HCT116 (cell line): ENCODE measurements at regions not wholly inside any gene's neighbourhood (a gene's known extent, or its start where the extent isn't known, plus 50 kb on each side); places are given as distances from the start of the nearest gene placed in this dataset.

ENCODE experiments used
- CTCF ChIP-seq, 3 experiments: fragments of 200-600 bp in 1 of 3; sonication (generic) in 1 of 3; IDR thresholded peaks in 2 of 3; conservative IDR thresholded peaks in 1 of 3; 2 replicates each; pipeline ENCODE4 v1.5.1; 2012 to 2017; ENCODE audit warnings: low read depth in 2 of 3, low read length in 2 of 3, antibody characterized with exemption in 1 of 3, borderline replicate concordance in 1 of 3, control low read depth in 1 of 3, mild to moderate bottlenecking in 1 of 3, mixed read lengths in 1 of 3, mixed run types in 1 of 3, moderate library complexity in 1 of 3; ENCODE audit not compliant: insufficient read depth in 1 of 3
- EGR1 ChIP-seq: IDR thresholded peaks from 2 replicates; pipeline ENCODE4 v1.6.1; 2012; ENCODE audit warnings: low read depth
- POLR2AphosphoS5 ChIP-seq: IDR thresholded peaks from 2 replicates; pipeline ENCODE4 v1.6.1; 2011; ENCODE audit warnings: mild to moderate bottlenecking, low read depth, low read length, moderate library complexity
- RAD21 ChIP-seq: IDR thresholded peaks from 2 replicates; pipeline ENCODE4 v1.6.1; 2012; ENCODE audit warnings: low read depth, mild to moderate bottlenecking

GRCh38 chr7:51606601-51607154 lies 290.1 kb upstream of the COBL start:
- TF ChIP-seq CTCF (IDR thresholded peaks at IDR 0.05 in 2 of 3, conservative IDR thresholded peaks at IDR 0.05 in 1 of 3; ENCODE audit: borderline replicate concordance in 1 of 3, insufficient read depth in 1 of 3, low read depth in 2 of 3, low read length in 2 of 3) (no peak), EGR1 (no peak), POLR2AphosphoS5 (no peak), RAD21 (no peak)
